Testis (tissue), 2 donors: ENCODE measurements at regions not wholly inside any gene's neighbourhood (a gene's known extent, or its start where the extent isn't known, plus 50 kb on each side); places are given as distances from the start of the nearest gene placed in this dataset.

Experiments
- CTCF ChIP-seq, 3 experiments: fragments of 450-650 bp in 2 of 3; fragments of 200-600 bp in 1 of 3; sonication (generic) in 1 of 3; IDR thresholded peaks; one replicate each; pipeline ENCODE4 v1.5.1; 2016 to 2019; ENCODE audit warnings: antibody characterized with exemption in 3 of 3, mild to moderate bottlenecking in 2 of 3, moderate library complexity in 1 of 3
- POLR2A ChIP-seq: fragments of 450-650 bp; IDR thresholded peaks from one replicate; pipeline ENCODE4 v1.6.1; 2017; ENCODE audit warnings: antibody characterized with exemption, mild to moderate bottlenecking, moderate library complexity

GRCh38 chr7:155383756-155384491, 74.0 kb upstream of the EN2 start:
- TF ChIP-seq CTCF (IDR thresholded peaks at IDR 0.05), result no peak
- TF ChIP-seq POLR2A, result no peak
